ENCODE measurements at regions not wholly inside any gene's neighbourhood (a gene's known extent, or its start where the extent isn't known, plus 50 kb on each side); places are given as distances from the start of the nearest gene placed in this dataset.

DNA sequence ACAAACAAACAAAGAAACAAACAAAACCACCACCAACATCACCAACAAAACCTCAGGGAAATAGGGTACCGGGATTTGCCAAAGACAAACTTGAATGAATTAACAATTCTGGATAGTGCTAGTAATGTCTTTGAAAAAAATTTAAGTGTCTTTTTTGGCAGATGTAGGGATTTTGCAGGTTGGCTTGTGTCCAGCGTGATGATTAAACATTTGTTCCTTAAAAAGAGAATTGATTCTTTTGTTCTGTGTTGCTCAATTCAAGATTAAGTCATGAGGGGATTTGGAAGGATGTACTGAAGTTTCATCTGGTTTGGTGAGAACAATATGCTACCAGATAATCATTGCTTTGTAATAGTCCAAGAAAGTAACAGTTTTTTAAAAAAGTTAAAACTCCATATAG is 125.1 kb upstream of the HS3ST5 start:
- Histone ChIP-seq H3K9me3 (ENCODE audit: control extremely low read depth in 1 of 5, control insufficient read depth in 4 of 5, insufficient read depth in 2 of 5, low read depth in 1 of 5, low read length in 4 of 5) (no peaks in the 10 kb centered on the region), H3K4me3 (ENCODE audit: control insufficient read depth in 1 of 7, extremely low read depth in 1 of 7, insufficient read depth in 4 of 7, low read depth in 2 of 7, low read length in 6 of 7) (no peak overlapping the region), H3K27me3 (replicated peaks in 2 of 5; ENCODE audit: control insufficient read depth in 4 of 5, insufficient read depth in 5 of 5, low read length in 4 of 5) (no peaks in the 10 kb centered on the region), H3K27ac (ENCODE audit: insufficient read depth in 1 of 2, low read depth in 1 of 2, low read length in 2 of 2, poor library complexity in 1 of 2, severe bottlenecking in 2 of 2) (no peak overlapping the region), H3K4me1 (ENCODE audit: control extremely low read depth in 1 of 4, control insufficient read depth in 4 of 4, insufficient read depth in 4 of 4, low read length in 3 of 4) (no peaks in the 10 kb centered on the region), H3K36me3 (ENCODE audit: control insufficient read depth in 4 of 4, insufficient read depth in 4 of 4, low read length in 3 of 4) (no peaks in the 10 kb centered on the region)
- WGBS (ENCODE audit: insufficient coverage) = 100% methylated on average over 2 of the region's 2 CpGs
- POLR2A ChIA-PET = no interaction called here
- CTCF ChIA-PET = no interaction called here
- no peak for DNase-seq

GRCh38 chr6:114465511-114465910 is 122.7 kb upstream of the HS3ST5 start:
- no peak for DNase-seq
- Histone ChIP-seq H3K27ac (ENCODE audit: insufficient read depth in 1 of 2, low read depth in 1 of 2, low read length in 2 of 2, poor library complexity in 1 of 2, severe bottlenecking in 2 of 2) (no peak overlapping the region), H3K9me3 (ENCODE audit: control extremely low read depth in 1 of 5, control insufficient read depth in 4 of 5, insufficient read depth in 2 of 5, low read depth in 1 of 5, low read length in 4 of 5) (no peaks in the 10 kb centered on the region), H3K4me3 (ENCODE audit: control insufficient read depth in 1 of 7, extremely low read depth in 1 of 7, insufficient read depth in 4 of 7, low read depth in 2 of 7, low read length in 6 of 7) (no peak overlapping the region), H3K27me3 (replicated peaks in 2 of 5; ENCODE audit: control insufficient read depth in 4 of 5, insufficient read depth in 5 of 5, low read length in 4 of 5) (no peaks in the 10 kb centered on the region), H3K4me1 (ENCODE audit: control extremely low read depth in 1 of 4, control insufficient read depth in 4 of 4, insufficient read depth in 4 of 4, low read length in 3 of 4) (no peaks in the 10 kb centered on the region), H3K36me3 (ENCODE audit: control insufficient read depth in 4 of 4, insufficient read depth in 4 of 4, low read length in 3 of 4) (no peaks in the 10 kb centered on the region)
- 97% methylated on average over 4 of the region's 4 CpGs for WGBS (ENCODE audit: insufficient coverage)
- ChIA-PET CTCF (no interaction called here), POLR2A (no interaction called here)

GRCh38 chr6:114453737-114454276 is 111.0 kb upstream of the HS3ST5 start:
- no peak overlapping the region for H3K27ac ChIP-seq (ENCODE audit: insufficient read depth in 1 of 2, low read depth in 1 of 2, low read length in 2 of 2, poor library complexity in 1 of 2, severe bottlenecking in 2 of 2)
- H3K4me1 ChIP-seq (ENCODE audit: control extremely low read depth in 1 of 4, control insufficient read depth in 4 of 4, insufficient read depth in 4 of 4, low read length in 3 of 4) = no peaks in the 10 kb centered on the region
- H3K4me3 ChIP-seq (ENCODE audit: control insufficient read depth in 1 of 7, extremely low read depth in 1 of 7, insufficient read depth in 4 of 7, low read depth in 2 of 7, low read length in 6 of 7) = no peak overlapping the region
- no peaks in the 10 kb centered on the region for H3K27me3 ChIP-seq (replicated peaks in 2 of 5; ENCODE audit: control insufficient read depth in 4 of 5, insufficient read depth in 5 of 5, low read length in 4 of 5)
- no peak for DNase-seq
- H3K36me3 ChIP-seq (ENCODE audit: control insufficient read depth in 4 of 4, insufficient read depth in 4 of 4, low read length in 3 of 4) = no peaks in the 10 kb centered on the region
- 100% methylated on average over 1 of the region's 1 CpG for WGBS (ENCODE audit: insufficient coverage)
- H3K9me3 ChIP-seq (ENCODE audit: control extremely low read depth in 1 of 5, control insufficient read depth in 4 of 5, insufficient read depth in 2 of 5, low read depth in 1 of 5, low read length in 4 of 5) = no peaks in the 10 kb centered on the region
- ChIA-PET CTCF (no interaction called here), POLR2A (no interaction called here)

- ChIA-PET CTCF (no interaction called here), POLR2A (no interaction called here)
- WGBS (ENCODE audit: insufficient coverage) = 90% methylated on average over 2 of the region's 4 CpGs
- H3K27ac ChIP-seq (ENCODE audit: insufficient read depth in 1 of 2, low read depth in 1 of 2, low read length in 2 of 2, poor library complexity in 1 of 2, severe bottlenecking in 2 of 2) = no peak overlapping the region
- no peak overlapping the region for H3K4me3 ChIP-seq (ENCODE audit: control insufficient read depth in 1 of 7, extremely low read depth in 1 of 7, insufficient read depth in 4 of 7, low read depth in 2 of 7, low read length in 6 of 7)
- no peaks in the 10 kb centered on the region for H3K9me3 ChIP-seq (ENCODE audit: control extremely low read depth in 1 of 5, control insufficient read depth in 4 of 5, insufficient read depth in 2 of 5, low read depth in 1 of 5, low read length in 4 of 5)
- no peaks in the 10 kb centered on the region for H3K4me1 ChIP-seq (ENCODE audit: control extremely low read depth in 1 of 4, control insufficient read depth in 4 of 4, insufficient read depth in 4 of 4, low read length in 3 of 4)
- no peak for DNase-seq
- no peaks in the 10 kb centered on the region for H3K36me3 ChIP-seq (ENCODE audit: control insufficient read depth in 4 of 4, insufficient read depth in 4 of 4, low read length in 3 of 4)
- no peaks in the 10 kb centered on the region for H3K27me3 ChIP-seq (replicated peaks in 2 of 5; ENCODE audit: control insufficient read depth in 4 of 5, insufficient read depth in 5 of 5, low read length in 4 of 5)
Observed at GRCh38 chr6:114452785-114453401, 110.1 kb upstream of the HS3ST5 start.

DNA sequence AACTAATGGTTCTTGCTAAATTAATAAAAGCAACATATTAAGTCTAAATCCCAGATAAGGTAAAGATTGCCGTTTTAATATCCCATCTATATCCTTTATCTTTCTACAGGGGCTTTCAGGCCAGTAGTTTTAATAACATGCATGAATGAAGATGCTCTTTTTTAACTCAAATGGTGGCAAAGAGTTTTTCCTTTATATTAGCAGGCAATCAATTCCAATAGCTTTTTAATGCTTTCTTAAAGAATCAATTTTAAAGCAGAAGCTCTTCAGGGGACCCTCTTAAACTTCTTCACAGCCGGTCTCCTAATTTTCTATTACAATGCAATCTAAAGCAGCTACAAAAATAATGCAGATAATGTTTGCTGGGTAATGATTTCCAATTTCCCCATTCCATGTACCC is 107.8 kb upstream of the HS3ST5 start:
- H3K27ac ChIP-seq (ENCODE audit: insufficient read depth in 1 of 2, low read depth in 1 of 2, low read length in 2 of 2, poor library complexity in 1 of 2, severe bottlenecking in 2 of 2) = no peak overlapping the region
- H3K27me3 ChIP-seq (replicated peaks in 2 of 5; ENCODE audit: control insufficient read depth in 4 of 5, insufficient read depth in 5 of 5, low read length in 4 of 5) = no peaks in the 10 kb centered on the region
- H3K4me3 ChIP-seq (ENCODE audit: control insufficient read depth in 1 of 7, extremely low read depth in 1 of 7, insufficient read depth in 4 of 7, low read depth in 2 of 7, low read length in 6 of 7) = no peak overlapping the region
- H3K4me1 ChIP-seq (ENCODE audit: control extremely low read depth in 1 of 4, control insufficient read depth in 4 of 4, insufficient read depth in 4 of 4, low read length in 3 of 4) = no peaks in the 10 kb centered on the region
- ChIA-PET CTCF (no interaction called here), POLR2A (no interaction called here)
- WGBS (ENCODE audit: insufficient coverage) = 100% methylated on average over 1 of the region's 2 CpGs
- H3K9me3 ChIP-seq (ENCODE audit: control extremely low read depth in 1 of 5, control insufficient read depth in 4 of 5, insufficient read depth in 2 of 5, low read depth in 1 of 5, low read length in 4 of 5) = no peaks in the 10 kb centered on the region
- no peaks in the 10 kb centered on the region for H3K36me3 ChIP-seq (ENCODE audit: control insufficient read depth in 4 of 4, insufficient read depth in 4 of 4, low read length in 3 of 4)
- no peak for DNase-seq

- Histone ChIP-seq H3K27me3 (replicated peaks in 2 of 5; ENCODE audit: control insufficient read depth in 4 of 5, insufficient read depth in 5 of 5, low read length in 4 of 5) (no peaks in the 10 kb centered on the region), H3K4me1 (ENCODE audit: control extremely low read depth in 1 of 4, control insufficient read depth in 4 of 4, insufficient read depth in 4 of 4, low read length in 3 of 4) (no peaks in the 10 kb centered on the region), H3K9me3 (ENCODE audit: control extremely low read depth in 1 of 5, control insufficient read depth in 4 of 5, insufficient read depth in 2 of 5, low read depth in 1 of 5, low read length in 4 of 5) (no peaks in the 10 kb centered on the region), H3K4me3 (ENCODE audit: control insufficient read depth in 1 of 7, extremely low read depth in 1 of 7, insufficient read depth in 4 of 7, low read depth in 2 of 7, low read length in 6 of 7) (no peak overlapping the region), H3K27ac (ENCODE audit: insufficient read depth in 1 of 2, low read depth in 1 of 2, low read length in 2 of 2, poor library complexity in 1 of 2, severe bottlenecking in 2 of 2) (no peak overlapping the region), H3K36me3 (ENCODE audit: control insufficient read depth in 4 of 4, insufficient read depth in 4 of 4, low read length in 3 of 4) (no peaks in the 10 kb centered on the region)
- ChIA-PET CTCF (no interaction called here), POLR2A (no interaction called here)
- DNase-seq = no peak
Observed at GRCh38 chr6:114449659-114450058, 106.8 kb upstream of the HS3ST5 start.

DNA sequence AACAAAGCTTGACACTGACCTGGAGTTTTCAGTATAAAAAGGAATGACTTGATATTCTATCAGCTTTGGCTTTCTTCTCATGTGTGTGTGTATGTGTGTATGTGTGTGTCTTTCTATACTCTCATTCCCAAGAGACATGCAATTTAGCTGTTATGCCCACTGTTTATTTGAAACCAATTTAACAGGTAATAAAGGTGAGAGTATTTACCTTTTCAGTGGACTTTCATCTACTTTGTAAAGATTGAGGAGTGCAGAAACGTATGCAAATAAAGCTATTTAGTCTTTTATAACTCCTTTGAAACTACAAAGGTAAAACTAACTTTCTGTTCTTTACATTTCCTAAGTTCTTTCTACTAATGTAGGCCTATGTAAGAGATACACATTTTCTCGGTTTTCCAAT is 103.5 kb upstream of the HS3ST5 start:
- ChIA-PET CTCF (interaction anchor here (0.5 kb wide), 1 partner anchor 556 kb away, joined by 3 read pairs; no protein-coding TSS in a partner anchor), POLR2A (no interaction called here)
- no peaks in the 10 kb centered on the region for H3K4me1 ChIP-seq (ENCODE audit: control extremely low read depth in 1 of 4, control insufficient read depth in 4 of 4, insufficient read depth in 4 of 4, low read length in 3 of 4)
- H3K9me3 ChIP-seq (ENCODE audit: control extremely low read depth in 1 of 5, control insufficient read depth in 4 of 5, insufficient read depth in 2 of 5, low read depth in 1 of 5, low read length in 4 of 5) = no peaks in the 10 kb centered on the region
- WGBS (ENCODE audit: insufficient coverage) = no CpG with 5 or more reads among the region's 2 CpGs
- H3K27ac ChIP-seq (ENCODE audit: insufficient read depth in 1 of 2, low read depth in 1 of 2, low read length in 2 of 2, poor library complexity in 1 of 2, severe bottlenecking in 2 of 2) = no peak overlapping the region
- H3K4me3 ChIP-seq (ENCODE audit: control insufficient read depth in 1 of 7, extremely low read depth in 1 of 7, insufficient read depth in 4 of 7, low read depth in 2 of 7, low read length in 6 of 7) = no peak overlapping the region
- H3K36me3 ChIP-seq (ENCODE audit: control insufficient read depth in 4 of 4, insufficient read depth in 4 of 4, low read length in 3 of 4) = no peaks in the 10 kb centered on the region
- DNase-seq = no peak
- no peaks in the 10 kb centered on the region for H3K27me3 ChIP-seq (replicated peaks in 2 of 5; ENCODE audit: control insufficient read depth in 4 of 5, insufficient read depth in 5 of 5, low read length in 4 of 5)
